Sigmoid colon (tissue), 6 donors: ENCODE measurements at regions not wholly inside any gene's neighbourhood (a gene's known extent, or its start where the extent isn't known, plus 50 kb on each side); places are given as distances from the start of the nearest gene placed in this dataset.

ENCODE experiments used
- DNase-seq: peaks from one replicate; pipeline ENCODE4 v3.0.0-alpha.2; 2019
- H3K27ac ChIP-seq, 4 donors: fragments of 200-600 bp; sonication (generic); one replicate each; pipeline ENCODE4 v1.5.1; 2016 to 2019; ENCODE audit warnings: mild to moderate bottlenecking in 1 of 4
- H3K27me3 ChIP-seq, 3 donors: fragments of 200-600 bp; sonication (generic); one replicate each; pipeline ENCODE4 v1.5.1; 2019; ENCODE audit warnings: mild to moderate bottlenecking in 1 of 3
- H3K36me3 ChIP-seq, 4 donors: fragments of 200-600 bp; sonication (generic); one replicate each; pipeline ENCODE4 v1.5.1; 2016 to 2019
- H3K4me1 ChIP-seq, 4 donors: fragments of 200-600 bp; sonication (generic); one replicate each; pipeline ENCODE4 v1.5.1; 2017 to 2019
- H3K4me3 ChIP-seq, 4 donors: fragments of 200-600 bp; sonication (generic); one replicate each; pipeline ENCODE4 v1.5.1; 2017 to 2019; ENCODE audit warnings: mild to moderate bottlenecking in 2 of 4, moderate library complexity in 1 of 4
- H3K9me3 ChIP-seq, 4 donors: fragments of 200-600 bp in 3 of 4; sonication (generic) in 3 of 4; one replicate each; pipeline versions ENCODE4 v1.5.1 to v1.6.1; 2013 to 2019
- EP300 ChIP-seq, 4 donors: sonication (generic); formaldehyde crosslinking; IDR thresholded peaks; one replicate each; pipeline ENCODE4 v1.6.1; 2017; ENCODE audit warnings: antibody characterized with exemption in 4 of 4
- POLR2A ChIP-seq, 2 donors: fragments of 450-650 bp; IDR thresholded peaks; one replicate each; pipeline ENCODE4 v1.6.1; 2016; ENCODE audit warnings: antibody characterized with exemption in 2 of 2, mild to moderate bottlenecking in 2 of 2, moderate library complexity in 2 of 2
- POLR2AphosphoS5 ChIP-seq, 4 donors: sonication (generic); formaldehyde crosslinking; IDR thresholded peaks; one replicate each; pipeline ENCODE4 v1.6.1; 2017; ENCODE audit warnings: antibody characterized with exemption in 4 of 4
- WGBS, 2 donors: extraction: QIAGEN DNeasy Blood & Tissue Kit; methylation state at CpG; one replicate each; pipeline ENCODE4 v1.1.7; 2013; 5-methylcytosine and 5-hydroxymethylcytosine counted together
- intact Hi-C: fragments of 100-400 bp; cut with DNase I; formaldehyde crosslinking; loops from one replicate; pipeline ENCODE4 v1.15.1; 2023
- TF ChIP-seq, protein P1 (sequence below), 4 experiments: fragments of 450-650 bp in 3 of 4; fragments of 200-600 bp in 1 of 4; IDR thresholded peaks; one replicate each; pipeline ENCODE4 v1.5.1; 2016 to 2019; ENCODE audit warnings: antibody characterized with exemption in 4 of 4, mild to moderate bottlenecking in 3 of 4, moderate library complexity in 2 of 4
- donor health status: healthy with polysubstance abuse.
- donor health status: healthy.

DNA sequence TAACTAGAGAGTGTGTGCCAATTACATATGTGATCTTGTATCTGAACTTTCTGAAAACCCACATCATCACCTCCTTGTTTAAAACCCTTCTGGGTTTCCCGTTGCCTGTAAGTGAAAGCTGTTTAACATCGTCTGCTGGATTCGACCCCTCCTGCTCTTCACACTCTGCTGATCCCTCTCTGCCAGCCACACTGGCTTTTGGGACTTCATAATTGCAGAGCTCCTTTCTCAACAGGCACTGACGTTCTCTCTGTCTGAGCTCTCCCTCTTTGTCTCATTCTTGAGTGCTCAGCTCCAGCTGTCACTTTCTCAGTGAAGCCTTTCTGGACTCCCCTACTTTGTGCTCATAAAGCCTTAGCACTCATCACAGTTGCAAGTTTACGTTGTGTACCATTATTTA, 153.9 kb downstream of the CEP135 start:
- no peak overlapping the region for H3K4me3 ChIP-seq
- no peak for DNase-seq
- intact Hi-C loops: no loop called here
- H3K9me3 ChIP-seq: peaks cover 0 to 1% (median 0%) of the 10 kb centered on the region in 4 donors
- H3K4me1 ChIP-seq: peaks cover 0 to 4% (median 0%) of the 10 kb centered on the region in 4 donors
- 82 to 87% methylated on average over 5 of the region's 5 CpGs for WGBS, 2 donors
- no peaks in the 10 kb centered on the region for H3K36me3 ChIP-seq
- TF ChIP-seq POLR2AphosphoS5 (IDR thresholded peaks at IDR 0.05) (no peak), POLR2A (IDR thresholded peaks at IDR 0.05) (no peak), EP300 (IDR thresholded peaks at IDR 0.05) (no peak)
- TF ChIP-seq, protein P1, sequence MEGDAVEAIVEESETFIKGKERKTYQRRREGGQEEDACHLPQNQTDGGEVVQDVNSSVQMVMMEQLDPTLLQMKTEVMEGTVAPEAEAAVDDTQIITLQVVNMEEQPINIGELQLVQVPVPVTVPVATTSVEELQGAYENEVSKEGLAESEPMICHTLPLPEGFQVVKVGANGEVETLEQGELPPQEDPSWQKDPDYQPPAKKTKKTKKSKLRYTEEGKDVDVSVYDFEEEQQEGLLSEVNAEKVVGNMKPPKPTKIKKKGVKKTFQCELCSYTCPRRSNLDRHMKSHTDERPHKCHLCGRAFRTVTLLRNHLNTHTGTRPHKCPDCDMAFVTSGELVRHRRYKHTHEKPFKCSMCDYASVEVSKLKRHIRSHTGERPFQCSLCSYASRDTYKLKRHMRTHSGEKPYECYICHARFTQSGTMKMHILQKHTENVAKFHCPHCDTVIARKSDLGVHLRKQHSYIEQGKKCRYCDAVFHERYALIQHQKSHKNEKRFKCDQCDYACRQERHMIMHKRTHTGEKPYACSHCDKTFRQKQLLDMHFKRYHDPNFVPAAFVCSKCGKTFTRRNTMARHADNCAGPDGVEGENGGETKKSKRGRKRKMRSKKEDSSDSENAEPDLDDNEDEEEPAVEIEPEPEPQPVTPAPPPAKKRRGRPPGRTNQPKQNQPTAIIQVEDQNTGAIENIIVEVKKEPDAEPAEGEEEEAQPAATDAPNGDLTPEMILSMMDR (IDR thresholded peaks at IDR 0.05): no peak
- H3K27me3 ChIP-seq: no peaks in the 10 kb centered on the region
- H3K27ac ChIP-seq: no peak overlapping the region

DNA sequence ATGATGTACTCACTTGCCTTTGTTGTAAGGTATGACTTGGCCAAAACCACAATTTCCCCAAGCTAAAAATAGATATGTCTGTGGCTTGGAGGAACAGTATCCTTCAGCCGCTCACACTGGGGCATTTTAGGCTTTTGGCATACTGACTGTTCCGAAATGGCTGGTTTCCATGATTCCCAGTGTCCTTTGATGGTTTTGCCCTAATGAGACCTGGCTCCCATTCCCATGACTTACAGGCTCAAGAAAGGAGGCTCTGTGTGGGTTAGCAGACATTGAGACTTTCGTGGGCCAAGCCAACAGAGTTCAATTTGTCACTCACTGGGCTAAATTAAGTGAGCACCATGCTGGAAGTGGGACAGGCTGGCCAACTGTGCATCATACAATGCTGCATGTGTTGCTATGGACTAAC, 150.6 kb downstream of the CEP135 start:
- intact Hi-C loops: no loop called here
- Histone ChIP-seq H3K4me1 (no peaks in the 10 kb centered on the region), H3K9me3 (peaks cover 0 to 1% (median 0%) of the 10 kb centered on the region in 4 donors), H3K27me3 (no peaks in the 10 kb centered on the region), H3K27ac (no peak overlapping the region), H3K4me3 (no peak overlapping the region), H3K36me3 (no peaks in the 10 kb centered on the region)
- TF ChIP-seq, protein P1 (IDR thresholded peaks at IDR 0.05): no peak
- no peak for TF ChIP-seq EP300 (IDR thresholded peaks at IDR 0.05)
- no peak for TF ChIP-seq POLR2A (IDR thresholded peaks at IDR 0.05)
- TF ChIP-seq POLR2AphosphoS5 (IDR thresholded peaks at IDR 0.05): no peak
- no peak for DNase-seq
- 81 to 89% methylated on average over 3 of the region's 3 CpGs for WGBS, 2 donors

DNA sequence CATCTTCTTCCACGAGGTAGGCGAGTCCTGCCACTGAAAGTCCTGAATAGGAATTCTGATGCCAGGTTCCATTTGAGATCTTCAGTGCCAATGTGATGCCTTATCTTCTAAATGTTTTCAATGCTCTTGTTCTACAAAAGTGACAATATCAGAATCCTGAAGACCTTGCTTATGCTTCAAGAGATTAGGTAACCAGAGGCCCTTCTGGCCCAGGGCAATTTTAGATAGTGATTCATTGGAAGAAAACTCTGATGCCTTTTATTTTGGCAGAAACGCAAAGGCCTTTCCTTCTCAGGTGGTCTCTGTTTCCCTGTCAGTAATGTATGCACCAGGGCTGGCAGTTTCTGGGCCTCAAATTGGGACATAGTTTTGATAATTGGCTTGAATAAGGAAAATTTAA, 144.8 kb downstream of the CEP135 start:
- Histone ChIP-seq H3K4me3 (no peak overlapping the region), H3K36me3 (no peaks in the 10 kb centered on the region), H3K27me3 (no peaks in the 10 kb centered on the region), H3K4me1 (no peaks in the 10 kb centered on the region), H3K27ac (no peak overlapping the region), H3K9me3 (no peaks in the 10 kb centered on the region)
- no peak for TF ChIP-seq POLR2AphosphoS5 (IDR thresholded peaks at IDR 0.05)
- no peak for TF ChIP-seq POLR2A (IDR thresholded peaks at IDR 0.05)
- no peak for TF ChIP-seq EP300 (IDR thresholded peaks at IDR 0.05)
- TF ChIP-seq, protein P1 (IDR thresholded peaks at IDR 0.05): no peak
- WGBS, 2 donors: 89 to 91% methylated on average over 3 of the region's 3 CpGs
- intact Hi-C loops: no loop called here
- DNase-seq: no peak

GRCh38 chr4:56092540-56092939, 143.8 kb downstream of the CEP135 start:
- no peaks in the 10 kb centered on the region for H3K27me3 ChIP-seq
- DNase-seq: no peak
- no peaks in the 10 kb centered on the region for H3K9me3 ChIP-seq
- H3K27ac ChIP-seq: no peak overlapping the region
- intact Hi-C loops: no loop called here
- WGBS, 2 donors: 95 to 96% methylated on average over 8 of the region's 8 CpGs
- TF ChIP-seq, protein P1 (IDR thresholded peaks at IDR 0.05): no peak
- no peak for TF ChIP-seq EP300 (IDR thresholded peaks at IDR 0.05)
- no peak for TF ChIP-seq POLR2AphosphoS5 (IDR thresholded peaks at IDR 0.05)
- no peak for TF ChIP-seq POLR2A (IDR thresholded peaks at IDR 0.05)
- no peaks in the 10 kb centered on the region for H3K4me1 ChIP-seq
- H3K36me3 ChIP-seq: no peaks in the 10 kb centered on the region
- no peak overlapping the region for H3K4me3 ChIP-seq

DNA sequence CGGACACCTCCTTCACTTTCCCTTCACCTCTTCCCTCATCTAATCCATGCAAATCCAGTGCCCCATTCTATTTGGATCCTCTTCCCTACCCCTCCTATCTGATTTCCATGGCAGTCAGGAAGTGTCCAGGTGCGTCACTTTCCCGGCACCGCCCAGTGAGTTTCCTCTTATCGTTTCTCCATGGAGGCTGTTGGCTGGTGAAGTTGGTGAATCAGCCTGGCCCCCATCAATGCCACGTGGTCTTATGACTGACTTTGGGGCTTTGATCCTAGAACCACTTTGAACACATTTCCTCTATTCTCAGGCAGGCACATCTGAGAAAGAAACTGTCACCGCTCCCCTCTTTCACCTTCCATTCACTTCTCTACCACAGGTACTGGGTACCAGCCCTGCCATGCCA, 137.8 kb downstream of the CEP135 start:
- H3K27me3 ChIP-seq: no peaks in the 10 kb centered on the region
- H3K9me3 ChIP-seq: no peaks in the 10 kb centered on the region
- WGBS, 2 donors: 65 to 78% methylated on average over 7 of the region's 7 CpGs
- no peaks in the 10 kb centered on the region for H3K4me1 ChIP-seq
- TF ChIP-seq EP300 (IDR thresholded peaks at IDR 0.05): no peak
- TF ChIP-seq, protein P1 (IDR thresholded peaks at IDR 0.05): no peak
- no peak for TF ChIP-seq POLR2A (IDR thresholded peaks at IDR 0.05)
- TF ChIP-seq POLR2AphosphoS5 (IDR thresholded peaks at IDR 0.05): no peak
- no peaks in the 10 kb centered on the region for H3K36me3 ChIP-seq
- intact Hi-C loops: no loop called here
- H3K4me3 ChIP-seq: no peak overlapping the region
- DNase-seq: no peak
- H3K27ac ChIP-seq: no peak overlapping the region
